HG03097 (cell line): ENCODE measurements at regions not wholly inside any gene's neighbourhood (a gene's known extent, or its start where the extent isn't known, plus 50 kb on each side); places are given as distances from the start of the nearest gene placed in this dataset.
"Not testable (repeated sequence)": the region's sequence is repeated elsewhere in the genome, so short reads cannot be mapped to it uniquely, and the experiment has no call there.

Experiments
- ATAC-seq: cut with Tn5 transposase; IDR thresholded peaks from one replicate; pipeline ENCODE4 v1.9.1; 2021; ENCODE audit not compliant: unreplicated experiment, low FRiP score

DNA sequence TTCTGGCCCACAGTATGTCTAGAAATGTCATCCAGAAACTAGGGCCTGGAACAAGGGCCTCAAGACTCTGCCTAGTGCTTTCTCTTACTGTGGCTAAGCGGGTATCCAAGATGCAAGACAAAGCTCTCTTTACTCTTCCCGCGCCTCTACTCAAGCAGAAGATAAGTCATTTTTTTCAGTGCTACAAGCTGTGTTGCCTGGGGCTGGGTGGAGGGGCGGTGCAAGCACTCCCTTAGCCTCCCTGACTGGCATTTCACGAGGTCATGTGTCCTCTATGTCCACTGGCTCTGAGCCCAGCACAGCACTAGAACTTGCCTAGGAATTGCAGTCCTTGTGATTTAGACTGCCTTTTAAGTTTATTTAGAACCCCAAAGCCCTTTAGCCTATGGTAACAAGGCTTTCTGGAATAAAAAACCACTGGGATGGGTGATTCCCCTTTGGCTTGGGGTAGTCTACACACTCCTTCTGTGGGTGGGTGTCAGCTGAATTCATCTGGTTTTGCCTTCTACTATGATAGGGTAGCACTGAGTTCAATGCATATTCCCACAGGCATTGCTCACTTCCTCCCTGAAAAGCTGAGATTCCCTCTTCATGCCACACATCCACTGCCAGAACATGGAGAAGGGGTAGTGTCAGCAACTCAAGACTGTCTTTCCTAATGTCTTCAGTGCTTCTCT lies 371.8 kb upstream of the KCND2 start:
- no peak for ATAC-seq

- no peak for ATAC-seq
Observed at GRCh38 chr7:119903085-119903484, 369.9 kb upstream of the KCND2 start.

- no peak for ATAC-seq
Observed at GRCh38 chr7:119905495-119905894, 367.5 kb upstream of the KCND2 start.

DNA sequence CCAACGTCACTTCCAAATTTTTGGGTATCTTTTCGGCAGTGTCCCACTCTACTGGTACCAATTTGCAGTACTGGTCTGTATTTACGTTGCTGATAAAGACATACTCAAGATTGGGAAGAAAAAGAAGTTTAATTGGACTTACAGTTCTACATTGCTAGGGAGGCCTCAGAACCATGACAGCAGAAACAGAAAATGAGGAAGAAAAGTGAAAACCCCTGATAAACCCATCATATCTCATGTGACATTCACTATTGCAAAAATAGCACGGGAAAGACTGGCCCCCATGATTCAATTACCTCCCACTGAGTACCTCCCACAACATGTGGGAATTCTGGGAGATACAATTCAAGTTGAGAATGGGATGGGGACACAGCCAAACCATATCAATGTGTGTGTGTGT lies 364.0 kb upstream of the KCND2 start:
- no peak for ATAC-seq

GRCh38 chr7:119914119-119914518 lies 358.9 kb upstream of the KCND2 start:
- ATAC-seq: not testable (repeated sequence)

DNA sequence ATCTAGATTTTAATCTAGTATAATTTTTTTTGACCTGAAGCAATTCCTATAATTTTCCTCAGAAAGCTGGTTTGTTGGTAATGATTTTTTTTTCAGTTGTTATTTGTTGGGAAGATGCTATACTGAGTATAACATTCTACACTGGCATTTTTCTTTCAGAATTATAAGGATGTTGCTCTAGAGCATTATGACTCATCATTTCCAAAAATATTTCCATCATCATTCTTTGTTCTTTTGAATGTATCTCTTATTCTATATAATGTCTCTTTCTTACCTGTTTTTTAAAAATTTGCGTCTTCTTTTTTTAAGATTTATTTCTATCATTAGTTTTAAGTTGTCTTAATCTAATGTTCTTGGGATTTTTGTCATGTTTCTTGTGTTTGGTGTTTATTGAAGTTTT lies 356.5 kb upstream of the KCND2 start:
- no peak for ATAC-seq

DNA sequence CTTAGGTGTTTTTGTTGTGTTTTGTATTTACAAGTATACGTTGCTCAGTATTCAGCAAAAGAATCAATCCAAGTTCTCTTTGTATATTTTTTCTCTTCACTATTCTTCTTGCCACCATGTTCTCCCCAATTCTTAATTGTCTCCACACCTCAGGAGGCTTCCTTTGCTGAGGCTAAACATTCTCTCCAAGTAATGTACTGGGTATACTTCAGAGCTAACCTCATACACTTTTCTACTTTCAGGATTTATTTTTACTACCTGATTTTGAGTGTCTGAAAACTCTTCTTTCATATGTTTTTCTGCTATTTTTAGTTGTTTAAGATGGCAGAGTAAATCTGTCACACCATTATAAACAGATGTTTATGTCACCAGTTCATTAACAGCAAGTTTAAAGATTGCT lies 354.8 kb upstream of the KCND2 start:
- ATAC-seq: no peak

DNA sequence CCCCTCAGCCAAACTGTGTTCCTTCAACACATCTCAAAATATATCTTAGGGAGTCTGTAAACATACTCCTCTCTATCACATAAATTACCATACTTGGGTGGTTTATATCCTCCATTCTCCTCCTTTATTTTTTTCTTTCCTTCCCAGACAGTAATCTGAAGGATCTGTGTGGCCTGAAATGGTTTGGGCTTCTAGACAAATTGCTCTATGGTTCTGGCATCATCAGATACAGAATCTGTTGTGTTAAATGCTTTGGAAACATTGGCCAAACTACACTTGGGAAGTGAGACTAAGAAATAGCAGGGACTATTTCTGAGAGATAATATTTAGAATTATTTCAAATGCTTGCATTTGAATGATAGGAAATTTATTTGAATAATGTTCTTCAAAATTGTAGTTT lies 353.0 kb upstream of the KCND2 start:
- ATAC-seq: no peak

- ATAC-seq: no peak
Observed at GRCh38 chr7:119925581-119926289, 347.2 kb upstream of the KCND2 start.

DNA sequence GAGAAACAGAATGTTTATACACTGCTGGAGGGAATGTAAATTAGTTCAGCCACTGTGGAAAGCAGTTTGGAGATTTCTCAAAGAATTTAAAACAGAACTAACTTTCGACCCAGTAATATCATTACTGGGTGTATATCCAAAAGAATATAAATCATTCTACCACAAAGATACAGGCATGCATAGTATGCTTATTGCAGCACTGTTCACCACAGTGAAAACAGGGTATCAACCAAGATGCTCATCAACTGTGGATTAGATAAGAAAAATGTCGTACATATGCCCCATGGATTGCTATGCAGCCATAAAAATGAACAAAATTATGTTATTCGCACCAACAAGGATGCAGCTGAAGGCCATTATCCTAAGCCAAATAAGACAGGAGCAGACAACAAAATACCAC lies 343.1 kb upstream of the KCND2 start:
- ATAC-seq: no peak

- no peak for ATAC-seq
Observed at GRCh38 chr7:119931230-119931824, 341.6 kb upstream of the KCND2 start.

- no peak for ATAC-seq
Observed at GRCh38 chr7:119935418-119936025, 337.5 kb upstream of the KCND2 start.

DNA sequence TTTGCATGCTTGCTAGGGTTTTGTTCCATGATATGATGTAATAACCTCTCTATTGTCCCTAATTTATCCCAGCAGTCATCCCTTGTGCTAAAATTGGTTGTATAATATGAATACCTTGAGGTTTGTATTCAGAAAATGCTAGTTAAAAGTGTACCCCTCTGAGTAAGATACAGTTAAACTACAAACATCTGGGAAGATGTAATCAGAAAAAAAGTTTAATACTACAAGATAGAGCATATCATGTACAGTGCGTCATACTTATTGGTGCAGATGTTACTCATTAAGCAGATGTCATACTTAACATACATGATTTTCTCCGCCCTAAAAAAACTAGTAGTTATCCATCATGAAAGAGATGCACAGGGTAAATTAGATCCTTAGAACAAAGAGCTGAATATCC lies 336.1 kb upstream of the KCND2 start:
- ATAC-seq: no peak

- ATAC-seq: no peak
Observed at GRCh38 chr7:119937745-119938144, 335.2 kb upstream of the KCND2 start.

DNA sequence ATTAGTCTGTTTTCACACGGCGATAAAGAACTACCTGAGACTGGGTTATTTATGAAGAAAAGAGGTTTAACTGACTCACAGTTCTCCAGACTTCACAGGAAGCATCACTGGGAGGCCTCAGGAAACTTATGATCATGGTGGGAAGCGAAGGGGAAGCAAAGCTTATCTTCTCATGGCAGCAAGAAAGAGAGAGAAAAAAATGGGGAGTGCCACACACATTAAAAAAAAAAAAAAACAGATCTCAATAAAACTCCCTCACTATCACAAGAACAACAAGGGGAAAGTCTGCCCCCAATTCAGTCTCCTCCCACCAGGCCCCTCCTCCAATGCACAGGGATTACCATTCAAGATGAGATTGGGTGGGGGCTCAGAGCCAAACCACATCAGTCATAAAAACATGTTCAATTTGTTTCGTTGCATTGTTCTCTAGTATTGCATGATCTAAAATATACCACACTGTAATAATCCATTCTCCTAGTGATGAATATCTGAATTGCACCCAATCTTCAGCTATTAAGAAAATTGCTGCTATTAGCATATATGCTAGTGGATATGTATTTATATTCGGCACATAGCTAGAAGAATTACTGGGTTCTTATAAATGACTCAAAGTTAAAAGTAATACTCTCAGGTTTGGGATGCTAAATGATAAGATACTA lies 328.9 kb upstream of the KCND2 start:
- ATAC-seq: no peak

GRCh38 chr7:119944601-119944972 lies 328.4 kb upstream of the KCND2 start:
- no peak for ATAC-seq

- ATAC-seq: no peak
Observed at GRCh38 chr7:119945822-119946221, 327.2 kb upstream of the KCND2 start.

- no peak for ATAC-seq
Observed at GRCh38 chr7:119949053-119949452, 323.9 kb upstream of the KCND2 start.

GRCh38 chr7:119950390-119951041 lies 322.5 kb upstream of the KCND2 start:
- not testable (repeated sequence) for ATAC-seq

DNA sequence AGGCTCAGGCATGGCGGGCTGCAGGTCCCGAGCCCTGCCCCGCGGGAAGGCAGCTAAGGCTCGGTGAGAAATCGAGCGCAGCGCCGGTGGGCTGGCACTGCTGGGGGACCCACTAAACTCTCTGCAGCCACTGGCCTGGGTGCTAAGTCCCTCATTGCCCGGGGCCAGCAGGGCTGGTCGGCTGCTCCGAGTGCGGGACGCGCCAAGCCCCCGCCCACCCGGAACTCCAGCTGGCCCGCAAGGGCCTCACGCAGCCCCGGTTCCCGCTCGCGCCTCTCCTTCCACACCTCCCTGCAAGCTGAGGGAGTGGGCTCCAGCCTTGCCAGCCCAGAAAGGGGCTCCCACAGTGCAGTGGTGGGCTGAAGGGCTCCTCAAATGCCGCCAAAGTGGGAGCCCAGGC lies 321.4 kb upstream of the KCND2 start:
- not testable (repeated sequence) for ATAC-seq

- ATAC-seq: no peak
Observed at GRCh38 chr7:119957335-119957734, 315.6 kb upstream of the KCND2 start.
